ENCODE measurements at regions not wholly inside any gene's neighbourhood (a gene's known extent, or its start where the extent isn't known, plus 50 kb on each side); places are given as distances from the start of the nearest gene placed in this dataset.

GRCh38 chr1:4324525-4324924 is 329.9 kb upstream of the AJAP1 start:
- Histone ChIP-seq H3K9me3 (ENCODE audit: control insufficient read depth, low read length) (no peaks in the 10 kb centered on the region), H3K27ac (ENCODE audit: low read length) (no peak overlapping the region), H3K4me3 (ENCODE audit: low read length) (no peak overlapping the region), H3K27me3 (ENCODE audit: control insufficient read depth, insufficient read depth) (no peaks in the 10 kb centered on the region), H3K4me1 (ENCODE audit: control insufficient read depth, insufficient read depth, low read length) (no peaks in the 10 kb centered on the region)
- intact Hi-C loops (cut with DNase I) = no loop called here
- WGBS = 83% methylated on average over 9 of the region's 9 CpGs
- DNase-seq (no peak), ATAC-seq (no peak)

- H3K9me3 ChIP-seq (ENCODE audit: control insufficient read depth, low read length) = no peaks in the 10 kb centered on the region
- intact Hi-C loops (cut with DNase I) = no loop called here
- no peaks in the 10 kb centered on the region for H3K4me1 ChIP-seq (ENCODE audit: control insufficient read depth, insufficient read depth, low read length)
- DNase-seq (no peak), ATAC-seq (no peak)
- no peak overlapping the region for H3K4me3 ChIP-seq (ENCODE audit: low read length)
- no peaks in the 10 kb centered on the region for H3K27me3 ChIP-seq (ENCODE audit: control insufficient read depth, insufficient read depth)
- H3K27ac ChIP-seq (ENCODE audit: low read length) = no peak overlapping the region
- WGBS = 69% methylated on average over 2 of the region's 2 CpGs
Measured at GRCh38 chr1:4327142-4327541, 327.3 kb upstream of the AJAP1 start.

- 58% methylated on average over 10 of the region's 10 CpGs for WGBS
- H3K9me3 ChIP-seq (ENCODE audit: control insufficient read depth, low read length) = no peaks in the 10 kb centered on the region
- ATAC-seq (peak in 1 of 2 donors; percentile 24), DNase-seq (no peak)
- no peaks in the 10 kb centered on the region for H3K4me1 ChIP-seq (ENCODE audit: control insufficient read depth, insufficient read depth, low read length)
- no peak overlapping the region for H3K4me3 ChIP-seq (ENCODE audit: low read length)
- H3K27ac ChIP-seq (ENCODE audit: low read length) = no peak overlapping the region
- intact Hi-C loops (cut with DNase I) = no loop called here
- no peaks in the 10 kb centered on the region for H3K27me3 ChIP-seq (ENCODE audit: control insufficient read depth, insufficient read depth)
Measured at GRCh38 chr1:4328402-4329071, 325.9 kb upstream of the AJAP1 start.

GRCh38 chr1:4330805-4331766 is 323.3 kb upstream of the AJAP1 start:
- H3K4me3 ChIP-seq (ENCODE audit: low read length) = no peak overlapping the region
- WGBS = 85% methylated on average over 23 of the region's 23 CpGs
- no peaks in the 10 kb centered on the region for H3K9me3 ChIP-seq (ENCODE audit: control insufficient read depth, low read length)
- H3K27ac ChIP-seq (ENCODE audit: low read length) = no peak overlapping the region
- ATAC-seq = no peak
- no peak for DNase-seq
- intact Hi-C loops (cut with DNase I) = no loop called here
- H3K4me1 ChIP-seq (ENCODE audit: control insufficient read depth, insufficient read depth, low read length) = no peaks in the 10 kb centered on the region
- H3K27me3 ChIP-seq (ENCODE audit: control insufficient read depth, insufficient read depth) = no peaks in the 10 kb centered on the region

GRCh38 chr1:4331767-4332163 is 322.6 kb upstream of the AJAP1 start:
- intact Hi-C loops (cut with DNase I) = no loop called here
- WGBS = 92% methylated on average over 20 of the region's 20 CpGs

GRCh38 chr1:4336507-4336906 is 317.9 kb upstream of the AJAP1 start:
- no peak overlapping the region for H3K4me3 ChIP-seq (ENCODE audit: low read length)
- H3K4me1 ChIP-seq (ENCODE audit: control insufficient read depth, insufficient read depth, low read length) = no peaks in the 10 kb centered on the region
- 91% methylated on average over 3 of the region's 3 CpGs for WGBS
- H3K9me3 ChIP-seq (ENCODE audit: control insufficient read depth, low read length) = no peaks in the 10 kb centered on the region
- DNase-seq (no peak), ATAC-seq (no peak)
- H3K27ac ChIP-seq (ENCODE audit: low read length) = no peak overlapping the region
- no peaks in the 10 kb centered on the region for H3K27me3 ChIP-seq (ENCODE audit: control insufficient read depth, insufficient read depth)
- intact Hi-C loops (cut with DNase I) = no loop called here

More at GRCh38 chr1:4331767-4332163, 322.6 kb upstream of the AJAP1 start:
- ATAC-seq (no peak), DNase-seq (no peak)
- no peaks in the 10 kb centered on the region for H3K4me1 ChIP-seq (ENCODE audit: control insufficient read depth, insufficient read depth, low read length)
- H3K9me3 ChIP-seq (ENCODE audit: control insufficient read depth, low read length) = no peaks in the 10 kb centered on the region
- H3K27ac ChIP-seq (ENCODE audit: low read length) = no peak overlapping the region
- no peaks in the 10 kb centered on the region for H3K27me3 ChIP-seq (ENCODE audit: control insufficient read depth, insufficient read depth)
- H3K4me3 ChIP-seq (ENCODE audit: low read length) = no peak overlapping the region

- H3K9me3 ChIP-seq (ENCODE audit: control insufficient read depth, low read length) = no peaks in the 10 kb centered on the region
- no peaks in the 10 kb centered on the region for H3K4me1 ChIP-seq (ENCODE audit: control insufficient read depth, insufficient read depth, low read length)
- no peaks in the 10 kb centered on the region for H3K27me3 ChIP-seq (ENCODE audit: control insufficient read depth, insufficient read depth)
- ATAC-seq (no peak), DNase-seq (no peak)
- no peak overlapping the region for H3K4me3 ChIP-seq (ENCODE audit: low read length)
- intact Hi-C loops (cut with DNase I) = no loop called here
- H3K27ac ChIP-seq (ENCODE audit: low read length) = no peak overlapping the region
- 71% methylated on average over 8 of the region's 8 CpGs for WGBS
Measured at GRCh38 chr1:4341421-4341820, 313.0 kb upstream of the AJAP1 start.

GRCh38 chr1:4344065-4344732 is 310.2 kb upstream of the AJAP1 start:
- intact Hi-C loops (cut with DNase I) = no loop called here
- DNase-seq (no peak), ATAC-seq (no peak)
- Histone ChIP-seq H3K4me1 (ENCODE audit: control insufficient read depth, insufficient read depth, low read length) (no peaks in the 10 kb centered on the region), H3K27me3 (ENCODE audit: control insufficient read depth, insufficient read depth) (no peaks in the 10 kb centered on the region), H3K9me3 (ENCODE audit: control insufficient read depth, low read length) (no peaks in the 10 kb centered on the region), H3K27ac (ENCODE audit: low read length) (no peak overlapping the region), H3K4me3 (ENCODE audit: low read length) (no peak overlapping the region)
- 80% methylated on average over 18 of the region's 18 CpGs for WGBS

GRCh38 chr1:4345094-4345493 is 309.3 kb upstream of the AJAP1 start:
- H3K27me3 ChIP-seq (ENCODE audit: control insufficient read depth, insufficient read depth) = no peaks in the 10 kb centered on the region
- H3K4me1 ChIP-seq (ENCODE audit: control insufficient read depth, insufficient read depth, low read length) = no peaks in the 10 kb centered on the region
- ATAC-seq (no peak), DNase-seq (no peak)
- intact Hi-C loops (cut with DNase I) = no loop called here
- H3K27ac ChIP-seq (ENCODE audit: low read length) = no peak overlapping the region
- 73% methylated on average over 14 of the region's 14 CpGs for WGBS
- H3K9me3 ChIP-seq (ENCODE audit: control insufficient read depth, low read length) = no peaks in the 10 kb centered on the region
- no peak overlapping the region for H3K4me3 ChIP-seq (ENCODE audit: low read length)

GRCh38 chr1:4346131-4346530 is 308.3 kb upstream of the AJAP1 start:
- Histone ChIP-seq H3K27me3 (ENCODE audit: control insufficient read depth, insufficient read depth) (no peaks in the 10 kb centered on the region), H3K4me3 (ENCODE audit: low read length) (no peak overlapping the region), H3K27ac (ENCODE audit: low read length) (no peak overlapping the region), H3K9me3 (ENCODE audit: control insufficient read depth, low read length) (no peaks in the 10 kb centered on the region), H3K4me1 (ENCODE audit: control insufficient read depth, insufficient read depth, low read length) (no peaks in the 10 kb centered on the region)
- WGBS = 54% methylated on average over 4 of the region's 4 CpGs
- DNase-seq (no peak), ATAC-seq (no peak)
- intact Hi-C loops (cut with DNase I) = no loop called here

- Histone ChIP-seq H3K4me3 (ENCODE audit: low read length) (no peak overlapping the region), H3K9me3 (ENCODE audit: control insufficient read depth, low read length) (no peaks in the 10 kb centered on the region), H3K27me3 (ENCODE audit: control insufficient read depth, insufficient read depth) (no peaks in the 10 kb centered on the region), H3K27ac (ENCODE audit: low read length) (no peak overlapping the region), H3K4me1 (ENCODE audit: control insufficient read depth, insufficient read depth, low read length) (no peaks in the 10 kb centered on the region)
- intact Hi-C loops (cut with DNase I) = no loop called here
- ATAC-seq (no peak), DNase-seq (no peak)
- 79% methylated on average over 6 of the region's 6 CpGs for WGBS
Measured at GRCh38 chr1:4351453-4351852, 303.0 kb upstream of the AJAP1 start.

All from right cardiac atrium (tissue), 5 donors.